ENCODE measurements at regions not wholly inside any gene's neighbourhood (a gene's known extent, or its start where the extent isn't known, plus 50 kb on each side); places are given as distances from the start of the nearest gene placed in this dataset.
A peak's percentile ranks its signal among the peaks of the same experiment; 100 is the strongest.

DNA sequence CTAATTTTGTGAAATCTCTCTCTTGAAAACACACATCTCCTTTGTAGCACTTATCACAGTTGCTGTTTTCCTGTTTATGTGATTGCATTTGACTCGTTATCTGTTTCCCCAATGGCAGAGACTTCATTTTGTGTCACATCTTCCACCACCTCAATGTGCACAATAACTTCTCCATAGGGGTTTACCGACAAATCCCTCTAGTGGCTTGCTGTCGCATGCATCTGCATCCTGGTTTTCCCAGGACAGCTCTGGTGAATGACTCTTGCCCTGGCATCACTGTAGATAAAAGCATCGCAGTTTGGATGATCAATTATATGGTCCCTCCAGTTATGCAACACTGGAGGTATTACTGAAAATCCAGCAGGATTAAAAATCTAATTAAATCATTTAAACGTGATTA lies 206.5 kb upstream of the BTBD3 start:
- H3K4me3 ChIP-seq (ENCODE audit: low read length in 2 of 2), result no peak overlapping the region
- H2AK5ac ChIP-seq (ENCODE audit: low read depth, low read length), result no peak overlapping the region

DNA sequence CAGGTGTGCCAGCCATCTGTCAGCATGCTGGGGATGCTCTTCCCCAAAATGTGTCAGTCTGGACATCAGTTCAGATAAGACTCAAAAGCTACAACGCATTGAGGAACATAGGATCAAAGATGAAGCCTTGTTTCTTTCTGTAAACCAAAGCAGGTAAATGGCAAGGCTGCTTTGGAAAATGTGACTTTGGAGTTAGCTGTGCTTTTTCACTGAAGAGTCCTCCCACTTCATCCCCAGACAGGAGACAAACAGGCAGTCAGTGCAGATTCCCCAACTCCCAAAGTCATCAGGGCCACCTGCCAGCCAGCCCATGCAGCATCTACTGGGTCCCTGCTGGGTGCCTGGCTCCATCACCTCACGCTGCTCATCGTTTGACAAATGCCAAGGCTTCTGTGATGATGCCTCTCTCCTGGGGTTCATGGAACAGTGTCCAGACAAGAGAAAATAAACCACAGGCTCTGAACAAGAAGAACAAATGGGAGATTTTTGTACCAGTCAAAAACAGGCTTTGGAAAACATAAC lies 205.0 kb upstream of the BTBD3 start:
- Histone ChIP-seq H3K14ac (ENCODE audit: low read length) (no peak overlapping the region), H2AFZ (ENCODE audit: low read length) (no peak overlapping the region), H2BK12ac (ENCODE audit: low read length) (no peak overlapping the region), H2AK5ac (ENCODE audit: low read depth, low read length) (no peak overlapping the region), H3K79me1 (ENCODE audit: low read depth, low read length) (no peaks in the 10 kb centered on the region), H3K18ac (ENCODE audit: low read length) (no peak overlapping the region), H2BK120ac (ENCODE audit: low read depth, low read length) (no peak overlapping the region), H3K4me1 (ENCODE audit: control insufficient read depth in 2 of 2, insufficient read depth in 1 of 2, low read depth in 1 of 2, low read length in 2 of 2) (no peaks in the 10 kb centered on the region), H3K36me3 (replicated peaks in 1 of 2; ENCODE audit: control insufficient read depth in 2 of 2, insufficient read depth in 2 of 2, low read length in 2 of 2) (no peaks in the 10 kb centered on the region), H3K4me2 (ENCODE audit: insufficient read depth, low read length, poor library complexity, severe bottlenecking) (no peak overlapping the region), H3K27ac (replicated peaks; ENCODE audit: low read length) (no peak overlapping the region), H3K27me3 (ENCODE audit: control insufficient read depth in 3 of 3, insufficient read depth in 3 of 3, low read depth in 1 of 3, low read length in 3 of 3) (no peaks in the 10 kb centered on the region), H3K9me3 (replicated peaks in 1 of 2; ENCODE audit: control insufficient read depth in 2 of 2, insufficient read depth in 1 of 2, low read depth in 1 of 2, low read length in 2 of 2) (no peaks in the 10 kb centered on the region), H2BK5ac (ENCODE audit: low read length) (no peak overlapping the region), H3K23ac (ENCODE audit: low read depth, low read length, poor library complexity) (no peak overlapping the region), H4K8ac (ENCODE audit: low read depth, low read length) (no peak overlapping the region), H2BK15ac (ENCODE audit: low read length) (no peak overlapping the region), H3K4ac (ENCODE audit: low read length) (no peak overlapping the region), H3K9ac (ENCODE audit: low read depth, low read length, poor library complexity) (no peak overlapping the region), H3K4me3 (ENCODE audit: low read length in 2 of 2) (no peak overlapping the region), H4K91ac (ENCODE audit: low read depth, low read length, poor library complexity) (no peak overlapping the region)
- no peak for DNase-seq (ENCODE audit: low spot score)
- WGBS, 2 donors (ENCODE audit: extremely low coverage in 2 of 2, insufficient read length in 2 of 2, insufficient replicate concordance in 1 of 2), result no CpG with 5 or more reads among the region's 3 CpGs

More for the DNA sequence above, 206.5 kb upstream of the BTBD3 start:
- H3K14ac ChIP-seq (ENCODE audit: low read length), result no peak overlapping the region
- H3K23ac ChIP-seq (ENCODE audit: low read depth, low read length, poor library complexity), result no peak overlapping the region
- no peak overlapping the region for H2BK120ac ChIP-seq (ENCODE audit: low read depth, low read length)
- H3K27ac ChIP-seq (replicated peaks; ENCODE audit: low read length), result no peak overlapping the region
- DNase-seq (ENCODE audit: low spot score), result no peak
- no peaks in the 10 kb centered on the region for H3K27me3 ChIP-seq (ENCODE audit: control insufficient read depth in 3 of 3, insufficient read depth in 3 of 3, low read depth in 1 of 3, low read length in 3 of 3)
- no peak overlapping the region for H4K91ac ChIP-seq (ENCODE audit: low read depth, low read length, poor library complexity)
- H2BK5ac ChIP-seq (ENCODE audit: low read length), result no peak overlapping the region
- no peak overlapping the region for H2AFZ ChIP-seq (ENCODE audit: low read length)
- no peak overlapping the region for H4K8ac ChIP-seq (ENCODE audit: low read depth, low read length)
- no peaks in the 10 kb centered on the region for H3K9me3 ChIP-seq (replicated peaks in 1 of 2; ENCODE audit: control insufficient read depth in 2 of 2, insufficient read depth in 1 of 2, low read depth in 1 of 2, low read length in 2 of 2)
- no peak overlapping the region for H3K18ac ChIP-seq (ENCODE audit: low read length)
- WGBS, 2 donors (ENCODE audit: extremely low coverage in 2 of 2, insufficient read length in 2 of 2, insufficient replicate concordance in 1 of 2), result no CpG with 5 or more reads among the region's 5 CpGs
- H3K36me3 ChIP-seq (replicated peaks in 1 of 2; ENCODE audit: control insufficient read depth in 2 of 2, insufficient read depth in 2 of 2, low read length in 2 of 2), result no peaks in the 10 kb centered on the region
- H3K79me1 ChIP-seq (ENCODE audit: low read depth, low read length), result no peaks in the 10 kb centered on the region
- H3K9ac ChIP-seq (ENCODE audit: low read depth, low read length, poor library complexity), result no peak overlapping the region
- no peak overlapping the region for H2BK12ac ChIP-seq (ENCODE audit: low read length)
- H3K4me1 ChIP-seq (ENCODE audit: control insufficient read depth in 2 of 2, insufficient read depth in 1 of 2, low read depth in 1 of 2, low read length in 2 of 2), result no peaks in the 10 kb centered on the region
- no peak overlapping the region for H3K4me2 ChIP-seq (ENCODE audit: insufficient read depth, low read length, poor library complexity, severe bottlenecking)
- no peak overlapping the region for H3K4ac ChIP-seq (ENCODE audit: low read length)
- no peak overlapping the region for H2BK15ac ChIP-seq (ENCODE audit: low read length)

GRCh38 chr20:11714886-11715285 lies 202.8 kb upstream of the BTBD3 start:
- Histone ChIP-seq H3K4me3 (ENCODE audit: low read length in 2 of 2) (no peak overlapping the region), H3K23ac (ENCODE audit: low read depth, low read length, poor library complexity) (no peak overlapping the region), H2BK15ac (ENCODE audit: low read length) (no peak overlapping the region), H3K4me1 (ENCODE audit: control insufficient read depth in 2 of 2, insufficient read depth in 1 of 2, low read depth in 1 of 2, low read length in 2 of 2) (no peaks in the 10 kb centered on the region), H4K91ac (ENCODE audit: low read depth, low read length, poor library complexity) (no peak overlapping the region), H3K79me1 (ENCODE audit: low read depth, low read length) (no peaks in the 10 kb centered on the region), H2AK5ac (ENCODE audit: low read depth, low read length) (no peak overlapping the region), H3K9me3 (replicated peaks in 1 of 2; ENCODE audit: control insufficient read depth in 2 of 2, insufficient read depth in 1 of 2, low read depth in 1 of 2, low read length in 2 of 2) (no peaks in the 10 kb centered on the region), H2BK120ac (ENCODE audit: low read depth, low read length) (no peak overlapping the region), H3K18ac (ENCODE audit: low read length) (no peak overlapping the region), H3K14ac (ENCODE audit: low read length) (no peak overlapping the region), H3K27me3 (ENCODE audit: control insufficient read depth in 3 of 3, insufficient read depth in 3 of 3, low read depth in 1 of 3, low read length in 3 of 3) (no peaks in the 10 kb centered on the region), H4K8ac (ENCODE audit: low read depth, low read length) (no peak overlapping the region), H2AFZ (ENCODE audit: low read length) (no peak overlapping the region), H3K4ac (ENCODE audit: low read length) (no peak overlapping the region), H3K4me2 (ENCODE audit: insufficient read depth, low read length, poor library complexity, severe bottlenecking) (no peak overlapping the region), H2BK5ac (ENCODE audit: low read length) (no peak overlapping the region), H2BK12ac (ENCODE audit: low read length) (no peak overlapping the region), H3K9ac (ENCODE audit: low read depth, low read length, poor library complexity) (no peak overlapping the region), H3K27ac (replicated peaks; ENCODE audit: low read length) (no peak overlapping the region), H3K36me3 (replicated peaks in 1 of 2; ENCODE audit: control insufficient read depth in 2 of 2, insufficient read depth in 2 of 2, low read length in 2 of 2) (no peaks in the 10 kb centered on the region)
- WGBS, 2 donors (ENCODE audit: extremely low coverage in 2 of 2, insufficient read length in 2 of 2, insufficient replicate concordance in 1 of 2), result no CpG with 5 or more reads among the region's 2 CpGs
- no peak for DNase-seq (ENCODE audit: low spot score)

GRCh38 chr20:11716239-11716944 lies 201.3 kb upstream of the BTBD3 start:
- Histone ChIP-seq H3K27me3 (ENCODE audit: control insufficient read depth in 3 of 3, insufficient read depth in 3 of 3, low read depth in 1 of 3, low read length in 3 of 3) (no peaks in the 10 kb centered on the region), H3K79me1 (ENCODE audit: low read depth, low read length) (no peaks in the 10 kb centered on the region), H3K14ac (ENCODE audit: low read length) (no peak overlapping the region), H4K91ac (ENCODE audit: low read depth, low read length, poor library complexity) (no peak overlapping the region), H2AFZ (ENCODE audit: low read length) (peak overlapping the region; percentile 64), H2BK120ac (ENCODE audit: low read depth, low read length) (no peak overlapping the region), H4K8ac (ENCODE audit: low read depth, low read length) (no peak overlapping the region), H2BK5ac (ENCODE audit: low read length) (no peak overlapping the region), H3K36me3 (replicated peaks in 1 of 2; ENCODE audit: control insufficient read depth in 2 of 2, insufficient read depth in 2 of 2, low read length in 2 of 2) (no peaks in the 10 kb centered on the region), H2AK5ac (ENCODE audit: low read depth, low read length) (no peak overlapping the region), H3K4me1 (ENCODE audit: control insufficient read depth in 2 of 2, insufficient read depth in 1 of 2, low read depth in 1 of 2, low read length in 2 of 2) (no peaks in the 10 kb centered on the region), H3K9ac (ENCODE audit: low read depth, low read length, poor library complexity) (no peak overlapping the region), H2BK12ac (ENCODE audit: low read length) (no peak overlapping the region), H3K23ac (ENCODE audit: low read depth, low read length, poor library complexity) (no peak overlapping the region), H3K18ac (ENCODE audit: low read length) (no peak overlapping the region), H3K4me2 (ENCODE audit: insufficient read depth, low read length, poor library complexity, severe bottlenecking) (no peak overlapping the region), H3K27ac (replicated peaks; ENCODE audit: low read length) (no peak overlapping the region), H3K4me3 (ENCODE audit: low read length in 2 of 2) (no peak overlapping the region), H2BK15ac (ENCODE audit: low read length) (no peak overlapping the region), H3K9me3 (replicated peaks in 1 of 2; ENCODE audit: control insufficient read depth in 2 of 2, insufficient read depth in 1 of 2, low read depth in 1 of 2, low read length in 2 of 2) (no peaks in the 10 kb centered on the region), H3K4ac (ENCODE audit: low read length) (no peak overlapping the region)
- no CpG with 5 or more reads among the region's 4 CpGs for WGBS, 2 donors (ENCODE audit: extremely low coverage in 2 of 2, insufficient read length in 2 of 2, insufficient replicate concordance in 1 of 2)
- no peak for DNase-seq (ENCODE audit: low spot score)

All from neuronal stem cell (in vitro differentiated cells).